PFSK-1 (cell line): ENCODE measurements at regions not wholly inside any gene's neighbourhood (a gene's known extent, or its start where the extent isn't known, plus 50 kb on each side); places are given as distances from the start of the nearest gene placed in this dataset.

ENCODE experiments used
- FOXP2 ChIP-seq: optimal IDR thresholded peaks from 2 replicates; pipeline ENCODE3; 2011; ENCODE audit warnings: borderline replicate concordance, control low read depth, inconsistent platforms; ENCODE audit not compliant: insufficient read depth; ENCODE audit errors: extremely low read length, extremely low read depth
- TAF1 ChIP-seq: IDR thresholded peaks from 2 replicates; pipeline ENCODE4 v1.6.1; 2012; ENCODE audit warnings: low read length, control low read depth, borderline replicate concordance; ENCODE audit not compliant: insufficient read depth
- TF ChIP-seq, protein P1 (sequence below), 2 experiments: IDR thresholded peaks; 2 replicates each; pipeline versions ENCODE4 v1.6.1 to v1.8.0; 2011 to 2012; ENCODE audit warnings: low read depth in 2 of 2, low read length in 2 of 2, control low read depth in 1 of 2, inconsistent platforms in 1 of 2, mild to moderate bottlenecking in 1 of 2, moderate library complexity in 1 of 2; ENCODE audit not compliant: insufficient read depth in 1 of 2

DNA sequence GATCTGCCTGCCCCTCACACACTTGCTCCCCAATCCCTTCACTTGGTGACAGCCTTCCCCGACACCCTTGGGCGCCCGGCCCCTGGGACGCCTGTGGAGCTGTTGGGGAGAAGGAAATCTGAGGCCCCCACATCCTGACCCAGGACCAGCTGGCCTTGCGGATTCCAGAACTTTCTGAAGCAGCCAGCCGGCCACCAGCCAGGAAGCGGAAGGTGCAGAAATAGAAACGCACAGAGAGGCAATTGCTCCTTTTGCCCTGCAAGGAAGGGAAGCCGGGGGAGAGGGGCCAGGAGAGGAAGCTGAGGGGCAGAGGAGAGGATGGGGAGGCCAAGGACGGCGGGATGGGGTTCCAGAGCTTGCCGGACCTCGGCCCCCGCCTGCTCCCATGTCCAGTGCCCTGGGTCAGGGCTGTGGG lies 66.7 kb upstream of the LINC01488 start:
- TF ChIP-seq TAF1 (no peak), FOXP2 (no peak)
- TF ChIP-seq, protein P1, sequence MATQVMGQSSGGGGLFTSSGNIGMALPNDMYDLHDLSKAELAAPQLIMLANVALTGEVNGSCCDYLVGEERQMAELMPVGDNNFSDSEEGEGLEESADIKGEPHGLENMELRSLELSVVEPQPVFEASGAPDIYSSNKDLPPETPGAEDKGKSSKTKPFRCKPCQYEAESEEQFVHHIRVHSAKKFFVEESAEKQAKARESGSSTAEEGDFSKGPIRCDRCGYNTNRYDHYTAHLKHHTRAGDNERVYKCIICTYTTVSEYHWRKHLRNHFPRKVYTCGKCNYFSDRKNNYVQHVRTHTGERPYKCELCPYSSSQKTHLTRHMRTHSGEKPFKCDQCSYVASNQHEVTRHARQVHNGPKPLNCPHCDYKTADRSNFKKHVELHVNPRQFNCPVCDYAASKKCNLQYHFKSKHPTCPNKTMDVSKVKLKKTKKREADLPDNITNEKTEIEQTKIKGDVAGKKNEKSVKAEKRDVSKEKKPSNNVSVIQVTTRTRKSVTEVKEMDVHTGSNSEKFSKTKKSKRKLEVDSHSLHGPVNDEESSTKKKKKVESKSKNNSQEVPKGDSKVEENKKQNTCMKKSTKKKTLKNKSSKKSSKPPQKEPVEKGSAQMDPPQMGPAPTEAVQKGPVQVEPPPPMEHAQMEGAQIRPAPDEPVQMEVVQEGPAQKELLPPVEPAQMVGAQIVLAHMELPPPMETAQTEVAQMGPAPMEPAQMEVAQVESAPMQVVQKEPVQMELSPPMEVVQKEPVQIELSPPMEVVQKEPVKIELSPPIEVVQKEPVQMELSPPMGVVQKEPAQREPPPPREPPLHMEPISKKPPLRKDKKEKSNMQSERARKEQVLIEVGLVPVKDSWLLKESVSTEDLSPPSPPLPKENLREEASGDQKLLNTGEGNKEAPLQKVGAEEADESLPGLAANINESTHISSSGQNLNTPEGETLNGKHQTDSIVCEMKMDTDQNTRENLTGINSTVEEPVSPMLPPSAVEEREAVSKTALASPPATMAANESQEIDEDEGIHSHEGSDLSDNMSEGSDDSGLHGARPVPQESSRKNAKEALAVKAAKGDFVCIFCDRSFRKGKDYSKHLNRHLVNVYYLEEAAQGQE (IDR thresholded peaks at IDR 0.05; ENCODE audit: insufficient read depth in 1 of 2, low read depth in 2 of 2, low read length in 2 of 2): no peak
